Cardiac muscle cell (in vitro differentiated cells and primary cell): ENCODE measurements at regions not wholly inside any gene's neighbourhood (a gene's known extent, or its start where the extent isn't known, plus 50 kb on each side); places are given as distances from the start of the nearest gene placed in this dataset.
A peak's percentile ranks its signal among the peaks of the same experiment; 100 is the strongest.

ENCODE experiments used
- DNase-seq, 2 donors: peaks; one replicate each; pipeline versions ENCODE4 v3.0.0 to v3.0.0-alpha.2; 2010 to 2017; ENCODE audit warnings: low read depth in 1 of 2, low spot score in 1 of 2
- H3K27ac ChIP-seq: fragments of 200-600 bp; sonication (generic); 2 replicates; pipeline ENCODE4 v1.5.1; 2016
- H3K27me3 ChIP-seq: fragments of 200-600 bp; sonication (generic); 2 replicates; pipeline ENCODE4 v1.6.0; 2016; ENCODE audit warnings: control low read depth
- H3K36me3 ChIP-seq: fragments of 200-600 bp; sonication (generic); 2 replicates; pipeline ENCODE4 v1.5.1; 2016; ENCODE audit warnings: control low read depth
- H3K4me1 ChIP-seq: fragments of 200-600 bp; sonication (generic); 2 replicates; pipeline ENCODE4 v1.8.1; 2017; ENCODE audit warnings: low read depth, mild to moderate bottlenecking, mixed run types
- H3K4me3 ChIP-seq: fragments of 200-600 bp; sonication (generic); 2 replicates; pipeline ENCODE4 v1.5.1; 2016; ENCODE audit warnings: mild to moderate bottlenecking
- H3K9me3 ChIP-seq: fragments of 200-600 bp; sonication (generic); 2 replicates; pipeline ENCODE4 v1.5.1; 2017; ENCODE audit warnings: low read depth, mild to moderate bottlenecking, control low read depth
- CTCF ChIP-seq: IDR thresholded peaks from 2 replicates; pipeline ENCODE4 v1.5.1; 2012; ENCODE audit warnings: low read depth, mild to moderate bottlenecking, low read length

- H3K4me1 ChIP-seq, result peaks cover 5% of the 10 kb centered on the region
- H3K27me3 ChIP-seq, result no peaks in the 10 kb centered on the region
- no peak for DNase-seq
Measured at GRCh38 chr3:193813501-193813830, 220.5 kb downstream of the OPA1 start.

GRCh38 chr3:193814166-193814892 lies 221.3 kb downstream of the OPA1 start:
- DNase-seq, result no peak
- H3K27me3 ChIP-seq, result no peaks in the 10 kb centered on the region
- H3K4me1 ChIP-seq, result peaks cover 5% of the 10 kb centered on the region
- no peaks in the 10 kb centered on the region for H3K9me3 ChIP-seq
- no peaks in the 10 kb centered on the region for H3K36me3 ChIP-seq
- TF ChIP-seq CTCF, result no peak
- no peak overlapping the region for H3K4me3 ChIP-seq
- H3K27ac ChIP-seq, result no peak overlapping the region

More at GRCh38 chr3:193813501-193813830, 220.5 kb downstream of the OPA1 start:
- H3K36me3 ChIP-seq, result no peaks in the 10 kb centered on the region
- no peak for TF ChIP-seq CTCF
- no peak overlapping the region for H3K27ac ChIP-seq
- no peak overlapping the region for H3K4me3 ChIP-seq
- no peaks in the 10 kb centered on the region for H3K9me3 ChIP-seq

- no peaks in the 10 kb centered on the region for H3K27me3 ChIP-seq
- H3K4me1 ChIP-seq, result peaks cover 5% of the 10 kb centered on the region
- no peak for DNase-seq
- H3K4me3 ChIP-seq, result no peak overlapping the region
- no peak overlapping the region for H3K27ac ChIP-seq
- no peak for TF ChIP-seq CTCF
- no peaks in the 10 kb centered on the region for H3K36me3 ChIP-seq
- H3K9me3 ChIP-seq, result no peaks in the 10 kb centered on the region
Measured at GRCh38 chr3:193815246-193816027, 222.4 kb downstream of the OPA1 start.

GRCh38 chr3:193816028-193816395 lies 223.0 kb downstream of the OPA1 start:
- peaks cover 5% of the 10 kb centered on the region for H3K4me1 ChIP-seq

GRCh38 chr3:193816656-193817311 lies 223.8 kb downstream of the OPA1 start:
- Histone ChIP-seq H3K4me3 (no peak overlapping the region), H3K4me1 (peaks cover 5% of the 10 kb centered on the region), H3K27me3 (no peaks in the 10 kb centered on the region), H3K9me3 (no peaks in the 10 kb centered on the region), H3K36me3 (no peaks in the 10 kb centered on the region), H3K27ac (no peak overlapping the region)
- DNase-seq, result peak; percentile 54 to 80
- no peak for TF ChIP-seq CTCF

More at GRCh38 chr3:193816028-193816395, 223.0 kb downstream of the OPA1 start:
- no peak for TF ChIP-seq CTCF
- Histone ChIP-seq H3K9me3 (no peaks in the 10 kb centered on the region), H3K36me3 (no peaks in the 10 kb centered on the region), H3K4me3 (no peak overlapping the region), H3K27ac (no peak overlapping the region), H3K27me3 (no peaks in the 10 kb centered on the region)
- no peak for DNase-seq
